Mammary epithelial cell (primary cell): ENCODE measurements at regions not wholly inside any gene's neighbourhood (a gene's known extent, or its start where the extent isn't known, plus 50 kb on each side); places are given as distances from the start of the nearest gene placed in this dataset.

Source experiments
- EZH2 ChIP-seq: IDR thresholded peaks from 2 replicates; pipeline ENCODE4 v1.6.1; 2012; ENCODE audit warnings: low read length, inconsistent platforms, borderline replicate concordance
- TF ChIP-seq, protein P1 (sequence below), 2 donors: IDR thresholded peaks in 1 of 2; conservative IDR thresholded peaks in 1 of 2; 2 replicates each; pipeline ENCODE4 v1.5.1; 2011 to 2012; ENCODE audit warnings: inconsistent platforms in 2 of 2, low read length in 2 of 2, mild to moderate bottlenecking in 2 of 2, control low read depth in 1 of 2, low read depth in 1 of 2; ENCODE audit not compliant: insufficient read depth in 1 of 2; ENCODE audit errors: extremely low read depth in 1 of 2

DNA sequence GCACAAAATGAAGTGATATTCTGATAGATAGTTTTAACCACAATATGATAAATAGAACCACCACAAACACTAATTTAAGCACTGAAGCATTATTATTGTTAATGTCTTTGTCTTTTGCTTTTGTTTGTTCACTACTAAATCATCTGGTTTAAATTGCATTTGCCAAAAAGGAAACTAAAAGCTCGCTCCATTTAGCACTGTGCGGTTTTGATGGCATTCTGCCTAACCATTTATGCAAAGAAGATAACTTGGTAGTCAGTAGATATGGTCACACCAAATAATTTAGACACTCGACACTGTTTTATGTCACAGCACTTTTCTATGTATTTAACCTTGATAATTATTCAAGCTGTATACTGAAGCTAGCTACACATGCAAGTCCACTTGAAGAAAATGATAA is 849.8 kb upstream of the CDH6 start:
- TF ChIP-seq, protein P1, sequence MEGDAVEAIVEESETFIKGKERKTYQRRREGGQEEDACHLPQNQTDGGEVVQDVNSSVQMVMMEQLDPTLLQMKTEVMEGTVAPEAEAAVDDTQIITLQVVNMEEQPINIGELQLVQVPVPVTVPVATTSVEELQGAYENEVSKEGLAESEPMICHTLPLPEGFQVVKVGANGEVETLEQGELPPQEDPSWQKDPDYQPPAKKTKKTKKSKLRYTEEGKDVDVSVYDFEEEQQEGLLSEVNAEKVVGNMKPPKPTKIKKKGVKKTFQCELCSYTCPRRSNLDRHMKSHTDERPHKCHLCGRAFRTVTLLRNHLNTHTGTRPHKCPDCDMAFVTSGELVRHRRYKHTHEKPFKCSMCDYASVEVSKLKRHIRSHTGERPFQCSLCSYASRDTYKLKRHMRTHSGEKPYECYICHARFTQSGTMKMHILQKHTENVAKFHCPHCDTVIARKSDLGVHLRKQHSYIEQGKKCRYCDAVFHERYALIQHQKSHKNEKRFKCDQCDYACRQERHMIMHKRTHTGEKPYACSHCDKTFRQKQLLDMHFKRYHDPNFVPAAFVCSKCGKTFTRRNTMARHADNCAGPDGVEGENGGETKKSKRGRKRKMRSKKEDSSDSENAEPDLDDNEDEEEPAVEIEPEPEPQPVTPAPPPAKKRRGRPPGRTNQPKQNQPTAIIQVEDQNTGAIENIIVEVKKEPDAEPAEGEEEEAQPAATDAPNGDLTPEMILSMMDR (conservative IDR thresholded peaks at IDR 0.05 in 1 of 2, IDR thresholded peaks at IDR 0.05 in 1 of 2; ENCODE audit: extremely low read depth in 1 of 2, insufficient read depth in 1 of 2, low read depth in 1 of 2, low read length in 2 of 2): no peak
- TF ChIP-seq EZH2: no peak
